HUES6 (cell line): ENCODE measurements at regions not wholly inside any gene's neighbourhood (a gene's known extent, or its start where the extent isn't known, plus 50 kb on each side); places are given as distances from the start of the nearest gene placed in this dataset.
"Not testable (repeated sequence)": the region's sequence is repeated elsewhere in the genome, so short reads cannot be mapped to it uniquely, and the experiment has no call there.

Source experiments
- H3K27ac ChIP-seq: 2 replicates; pipeline ENCODE4 v1.7.0; 2013; ENCODE audit warnings: low read depth, mild to moderate bottlenecking, low read length, inconsistent platforms
- H3K27me3 ChIP-seq: 2 replicates; pipeline ENCODE4 v1.6.1; 2013; ENCODE audit warnings: low read length; ENCODE audit not compliant: control insufficient read depth, insufficient read depth
- H3K36me3 ChIP-seq: 2 replicates; pipeline ENCODE4 v1.6.1; 2013; ENCODE audit warnings: low read length; ENCODE audit not compliant: control insufficient read depth, insufficient read depth
- H3K4me1 ChIP-seq: 2 replicates; pipeline ENCODE4 v1.6.1; 2013; ENCODE audit warnings: low read length; ENCODE audit not compliant: control insufficient read depth, insufficient read depth
- H3K4me3 ChIP-seq: 2 replicates; pipeline ENCODE4 v1.5.1; 2013; ENCODE audit warnings: low read depth, low read length
- H3K9ac ChIP-seq: one replicate; pipeline ENCODE4 v1.6.1; 2013; ENCODE audit warnings: mild to moderate bottlenecking, low read length
- H3K9me3 ChIP-seq: 2 replicates; pipeline ENCODE4 v1.6.1; 2013; ENCODE audit warnings: low read depth, low read length; ENCODE audit not compliant: control insufficient read depth, insufficient read depth

GRCh38 chr1:72434070-72434469, 151.7 kb upstream of the NEGR1 start:
- Histone ChIP-seq H3K4me3 (no peak overlapping the region), H3K9me3 (no peaks in the 10 kb centered on the region), H3K27me3 (no peaks in the 10 kb centered on the region), H3K4me1 (no peaks in the 10 kb centered on the region), H3K36me3 (no peaks in the 10 kb centered on the region), H3K27ac (no peak overlapping the region), H3K9ac (no peak overlapping the region)

DNA sequence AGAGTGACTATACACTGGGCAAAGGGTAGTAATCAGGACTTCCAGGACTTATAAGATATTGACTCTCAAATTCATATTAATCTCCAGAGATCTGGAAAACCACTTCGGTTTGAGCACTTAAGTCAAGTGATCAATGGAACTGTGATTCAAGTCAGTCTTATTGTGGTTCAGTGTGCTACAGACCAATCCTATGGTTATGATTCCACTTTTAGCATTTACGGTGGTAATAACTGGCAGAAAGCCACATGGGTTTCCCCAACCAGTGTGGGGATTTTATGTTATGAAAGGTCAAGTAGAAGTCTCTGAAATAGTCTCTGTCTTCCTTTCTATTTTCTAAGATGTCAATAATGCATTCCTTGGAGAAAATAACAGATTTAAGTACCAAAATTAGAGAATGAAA, 151.3 kb upstream of the NEGR1 start:
- no peaks in the 10 kb centered on the region for H3K27me3 ChIP-seq
- H3K9ac ChIP-seq, result no peak overlapping the region
- no peaks in the 10 kb centered on the region for H3K4me1 ChIP-seq
- no peak overlapping the region for H3K27ac ChIP-seq
- no peak overlapping the region for H3K4me3 ChIP-seq
- H3K36me3 ChIP-seq, result no peaks in the 10 kb centered on the region
- no peaks in the 10 kb centered on the region for H3K9me3 ChIP-seq

DNA sequence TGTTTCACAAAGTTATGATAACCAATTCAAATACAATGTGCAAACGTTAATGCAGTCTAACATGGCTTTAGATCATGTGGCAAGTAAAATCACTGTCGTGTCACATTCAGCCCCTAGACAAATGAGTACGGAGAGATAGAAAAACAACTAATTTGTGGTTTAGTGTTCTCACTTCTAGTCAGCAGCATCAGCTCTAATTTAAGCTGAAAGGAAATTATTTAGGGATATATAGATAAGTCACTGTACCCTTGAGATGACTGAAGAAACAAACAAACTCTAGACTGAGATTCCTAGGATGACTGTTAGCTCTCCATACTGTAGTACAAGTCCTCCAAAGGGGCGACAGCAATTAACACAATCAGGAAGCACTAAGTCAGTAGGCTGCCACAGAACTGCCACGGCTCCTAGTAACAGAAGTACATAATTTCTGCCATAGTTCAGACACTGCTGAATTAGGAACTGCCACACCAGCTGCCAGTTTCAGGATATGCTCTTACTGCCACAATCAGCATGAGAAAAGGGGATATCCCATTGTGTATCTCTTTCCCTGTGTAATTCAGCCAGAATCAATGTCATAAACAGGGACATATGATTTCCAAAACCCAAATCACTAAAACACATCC, 150.4 kb upstream of the NEGR1 start:
- H3K4me3 ChIP-seq, result no peak overlapping the region
- no peaks in the 10 kb centered on the region for H3K9me3 ChIP-seq
- no peaks in the 10 kb centered on the region for H3K36me3 ChIP-seq
- H3K27me3 ChIP-seq, result no peaks in the 10 kb centered on the region
- H3K9ac ChIP-seq, result no peak overlapping the region
- no peaks in the 10 kb centered on the region for H3K4me1 ChIP-seq
- no peak overlapping the region for H3K27ac ChIP-seq

DNA sequence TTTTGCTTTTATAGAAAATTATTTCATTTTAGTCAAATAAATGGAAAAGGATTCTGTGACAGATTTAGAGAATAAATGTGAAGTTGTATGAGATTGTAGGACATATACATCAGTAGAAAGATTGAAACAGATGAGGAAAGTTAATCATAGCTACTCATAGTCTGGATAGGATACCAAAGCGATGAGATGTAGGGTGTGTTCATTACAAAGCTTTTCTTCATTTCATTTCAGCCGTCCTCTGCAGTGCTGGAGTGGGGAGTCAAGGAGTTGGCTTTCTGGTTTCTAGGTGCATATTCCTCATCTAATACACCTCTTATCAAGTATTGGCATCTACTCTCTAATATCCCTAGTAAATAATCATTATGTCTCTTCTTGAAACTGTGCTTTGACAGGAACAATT, 149.5 kb upstream of the NEGR1 start:
- Histone ChIP-seq H3K9ac (no peak overlapping the region), H3K27ac (no peak overlapping the region), H3K27me3 (no peaks in the 10 kb centered on the region), H3K4me3 (no peak overlapping the region), H3K9me3 (no peaks in the 10 kb centered on the region), H3K4me1 (no peaks in the 10 kb centered on the region), H3K36me3 (no peaks in the 10 kb centered on the region)

GRCh38 chr1:72428276-72428675, 145.9 kb upstream of the NEGR1 start:
- H3K36me3 ChIP-seq, H3K27ac ChIP-seq, H3K4me3 ChIP-seq: not testable (repeated sequence)

GRCh38 chr1:72419229-72419628, 136.9 kb upstream of the NEGR1 start:
- Histone ChIP-seq H3K9me3 (no peaks in the 10 kb centered on the region), H3K27ac (no peak overlapping the region), H3K4me3 (no peak overlapping the region)

More at GRCh38 chr1:72428276-72428675, 145.9 kb upstream of the NEGR1 start:
- H3K27me3 ChIP-seq, H3K9me3 ChIP-seq, H3K4me1 ChIP-seq, H3K9ac ChIP-seq: not testable (repeated sequence)

DNA sequence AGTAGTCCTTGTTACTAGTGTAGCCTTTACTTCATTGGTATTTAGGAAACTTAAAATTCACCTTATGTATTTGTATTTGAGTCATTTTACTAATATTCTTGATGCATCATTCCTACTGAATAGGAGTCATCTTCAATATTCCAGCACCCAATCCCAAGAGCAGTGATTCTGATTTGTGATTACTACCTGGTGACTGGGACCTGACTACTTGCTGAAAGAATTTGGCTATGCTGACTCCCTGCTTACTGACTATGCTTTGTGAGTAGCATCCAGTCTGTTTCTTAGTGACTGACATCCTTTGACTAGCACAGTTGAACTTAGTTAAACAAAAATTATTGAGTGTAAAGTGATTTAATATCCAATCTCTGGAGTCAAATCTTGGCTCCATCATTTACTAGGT, 129.9 kb upstream of the NEGR1 start:
- no peaks in the 10 kb centered on the region for H3K36me3 ChIP-seq
- no peaks in the 10 kb centered on the region for H3K9me3 ChIP-seq
- H3K27ac ChIP-seq, result no peak overlapping the region
- H3K4me1 ChIP-seq, result no peaks in the 10 kb centered on the region
- no peaks in the 10 kb centered on the region for H3K27me3 ChIP-seq
- no peak overlapping the region for H3K4me3 ChIP-seq
- H3K9ac ChIP-seq, result no peak overlapping the region

More at GRCh38 chr1:72419229-72419628, 136.9 kb upstream of the NEGR1 start:
- no peaks in the 10 kb centered on the region for H3K4me1 ChIP-seq
- H3K9ac ChIP-seq, result no peak overlapping the region
- H3K27me3 ChIP-seq, result no peaks in the 10 kb centered on the region
- no peaks in the 10 kb centered on the region for H3K36me3 ChIP-seq

- no peak overlapping the region for H3K27ac ChIP-seq
- H3K4me1 ChIP-seq, result no peaks in the 10 kb centered on the region
- H3K27me3 ChIP-seq, result no peaks in the 10 kb centered on the region
- H3K36me3 ChIP-seq, result no peaks in the 10 kb centered on the region
- H3K4me3 ChIP-seq, result no peak overlapping the region
- no peaks in the 10 kb centered on the region for H3K9me3 ChIP-seq
- no peak overlapping the region for H3K9ac ChIP-seq
These were observed 117.5 kb upstream of the NEGR1 start for GRCh38 chr1:72399807-72400206.

DNA sequence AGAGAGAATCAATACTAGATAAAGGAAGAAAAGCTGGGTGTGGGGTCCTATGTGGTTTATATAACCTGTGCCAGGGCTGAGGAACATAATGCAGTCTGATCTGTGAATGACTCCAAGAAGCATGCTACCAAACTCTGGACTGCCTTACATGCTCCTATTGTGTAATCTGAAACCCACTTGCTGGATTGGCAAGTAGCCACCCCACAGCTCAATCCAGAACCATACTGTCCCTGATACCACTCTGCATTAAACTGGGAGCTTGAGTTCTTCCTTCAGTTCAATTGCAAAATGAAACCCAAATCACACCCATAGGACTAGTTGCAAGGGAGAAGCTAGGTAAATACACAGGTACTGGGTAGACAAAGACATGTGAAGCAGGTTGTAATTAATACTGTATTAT, 115.4 kb upstream of the NEGR1 start:
- no peak overlapping the region for H3K4me3 ChIP-seq
- no peaks in the 10 kb centered on the region for H3K4me1 ChIP-seq
- H3K27me3 ChIP-seq, result no peaks in the 10 kb centered on the region
- no peaks in the 10 kb centered on the region for H3K9me3 ChIP-seq
- H3K9ac ChIP-seq, result no peak overlapping the region
- no peak overlapping the region for H3K27ac ChIP-seq
- H3K36me3 ChIP-seq, result no peaks in the 10 kb centered on the region

- H3K4me3 ChIP-seq, result no peak overlapping the region
- no peak overlapping the region for H3K27ac ChIP-seq
- H3K9me3 ChIP-seq, result no peaks in the 10 kb centered on the region
- no peaks in the 10 kb centered on the region for H3K4me1 ChIP-seq
- H3K36me3 ChIP-seq, result no peaks in the 10 kb centered on the region
- H3K27me3 ChIP-seq, result no peaks in the 10 kb centered on the region
- H3K9ac ChIP-seq, result no peak overlapping the region
These were observed 112.1 kb upstream of the NEGR1 start for GRCh38 chr1:72394457-72394856.

GRCh38 chr1:72379072-72379471, 96.7 kb upstream of the NEGR1 start:
- H3K4me1 ChIP-seq, result no peaks in the 10 kb centered on the region
- H3K9me3 ChIP-seq, result no peaks in the 10 kb centered on the region
- H3K4me3 ChIP-seq, result no peak overlapping the region
- H3K9ac ChIP-seq, result no peak overlapping the region
- no peaks in the 10 kb centered on the region for H3K36me3 ChIP-seq
- H3K27ac ChIP-seq, result no peak overlapping the region
- no peaks in the 10 kb centered on the region for H3K27me3 ChIP-seq

- Histone ChIP-seq H3K9me3 (no peaks in the 10 kb centered on the region), H3K4me3 (no peak overlapping the region), H3K27me3 (no peaks in the 10 kb centered on the region), H3K27ac (no peak overlapping the region), H3K36me3 (no peaks in the 10 kb centered on the region), H3K9ac (no peak overlapping the region), H3K4me1 (peaks cover 10% of the 10 kb centered on the region; the same call in 1 of the 2 replicates)
These were observed 92.9 kb upstream of the NEGR1 start for GRCh38 chr1:72375226-72375625.
